GM23338 (cell line): ENCODE measurements at regions not wholly inside any gene's neighbourhood (a gene's known extent, or its start where the extent isn't known, plus 50 kb on each side); places are given as distances from the start of the nearest gene placed in this dataset.

Experiments used
- ATAC-seq: fragments of 200-7000 bp; cut with Tn5 transposase; 3 replicates; pipeline ENCODE4 v1.9.1; 2020
- DNase-seq: peaks from one replicate; pipeline ENCODE4 v3.0.0-alpha.2; 2015; ENCODE audit warnings: low spot score
- H2AFZ ChIP-seq: fragments of 200-600 bp; sonication (generic); 2 replicates; pipeline ENCODE4 v1.8.0; 2016; ENCODE audit warnings: antibody characterized with exemption, mild to moderate bottlenecking, moderate library complexity
- H3F3A ChIP-seq: fragments of 200-600 bp; sonication (generic); replicated peaks from 2 replicates; pipeline ENCODE4 v1.8.0; 2017; ENCODE audit warnings: antibody characterized with exemption, mixed run types, low read depth
- H3K27ac ChIP-seq: fragments of 200-600 bp; sonication (generic); 2 replicates; pipeline ENCODE4 v1.6.1; 2016; ENCODE audit warnings: low read depth
- H3K27me3 ChIP-seq: fragments of 200-600 bp; sonication (generic); 2 replicates; pipeline ENCODE4 v1.8.0; 2016; ENCODE audit warnings: mild to moderate bottlenecking, mixed run types, moderate library complexity; ENCODE audit not compliant: insufficient read depth
- H3K36me3 ChIP-seq: fragments of 200-600 bp; sonication (generic); 2 replicates; pipeline ENCODE4 v1.8.0; 2016; ENCODE audit warnings: mild to moderate bottlenecking; ENCODE audit not compliant: insufficient read depth
- H3K4me1 ChIP-seq: fragments of 200-600 bp; sonication (generic); 2 replicates; pipeline ENCODE4 v1.8.0; 2016; ENCODE audit warnings: mild to moderate bottlenecking, moderate library complexity; ENCODE audit not compliant: insufficient read depth
- H3K4me2 ChIP-seq: fragments of 200-600 bp; sonication (generic); 2 replicates; pipeline ENCODE4 v1.7.1; 2017; ENCODE audit warnings: mixed run types
- H3K4me3 ChIP-seq: fragments of 200-600 bp; sonication (generic); 2 replicates; pipeline ENCODE4 v1.6.1; 2016; ENCODE audit warnings: mixed run types
- H3K79me2 ChIP-seq: fragments of 200-600 bp; sonication (generic); replicated peaks from 2 replicates; pipeline ENCODE4 v1.8.0; 2017; ENCODE audit warnings: mild to moderate bottlenecking; ENCODE audit not compliant: insufficient read depth
- H3K9me2 ChIP-seq: fragments of 200-600 bp; sonication (generic); 2 replicates; pipeline ENCODE4 v1.8.0; 2017; ENCODE audit not compliant: insufficient read depth
- H4K20me1 ChIP-seq: fragments of 200-600 bp; sonication (generic); replicated peaks from 2 replicates; pipeline ENCODE4 v1.8.0; 2017; ENCODE audit warnings: mild to moderate bottlenecking; ENCODE audit not compliant: insufficient read depth
- H3K27ac Mint-ChIP-seq: 2 replicates; pipeline ENCODE4 v1.8.0; 2020; ENCODE audit warnings: inconsistent platforms, mild to moderate bottlenecking, moderate library complexity, mixed read lengths
- H3K27me3 Mint-ChIP-seq: 3 replicates; pipeline ENCODE4 v1.8.0; 2022; ENCODE audit warnings: low read depth, mild to moderate bottlenecking, moderate library complexity, mixed read lengths, inconsistent platforms; ENCODE audit not compliant: insufficient read depth, poor library complexity
- H3K36me3 Mint-ChIP-seq: 3 replicates; pipeline ENCODE4 v1.8.0; 2021; ENCODE audit warnings: low read depth, mild to moderate bottlenecking, inconsistent platforms, moderate library complexity, mixed read lengths
- H3K4me1 Mint-ChIP-seq: 3 replicates; pipeline ENCODE4 v1.8.0; 2020; ENCODE audit warnings: mild to moderate bottlenecking, inconsistent platforms, mixed read lengths
- H3K4me3 Mint-ChIP-seq: 3 replicates; pipeline ENCODE4 v1.8.0; 2021; ENCODE audit warnings: moderate library complexity, mild to moderate bottlenecking, inconsistent platforms, mixed read lengths
- H3K9me3 Mint-ChIP-seq: 3 replicates; pipeline ENCODE4 v1.8.0; 2020; ENCODE audit warnings: moderate library complexity, mild to moderate bottlenecking, inconsistent platforms, mixed read lengths
- CREB1 ChIP-seq: fragments of 250-450 bp; sonication (Bioruptor Pico); IDR thresholded peaks from 2 replicates; pipeline ENCODE4 v1.5.0; 2020; ENCODE audit warnings: low read depth, mild to moderate bottlenecking, moderate library complexity
- EZH2 ChIP-seq: fragments of 200-600 bp; sonication (generic); IDR thresholded peaks from one replicate; pipeline ENCODE4 v1.8.0; 2017; ENCODE audit warnings: antibody characterized with exemption, mild to moderate bottlenecking, low read depth; ENCODE audit not compliant: unreplicated experiment
- EZH2phosphoT487 ChIP-seq: fragments of 200-600 bp; sonication (generic); IDR thresholded peaks from one replicate; pipeline ENCODE4 v1.8.1; 2018; ENCODE audit warnings: antibody characterized with exemption; ENCODE audit not compliant: unreplicated experiment
- JUNB ChIP-seq: IDR thresholded peaks from one replicate; pipeline ENCODE4 v1.6.1; 2016; ENCODE audit warnings: antibody characterized with exemption; ENCODE audit not compliant: unreplicated experiment
- NANOG ChIP-seq: IDR thresholded peaks from 2 replicates; pipeline ENCODE4 v1.6.1; 2016; ENCODE audit warnings: antibody characterized with exemption, borderline replicate concordance
- POLR2AphosphoS5 ChIP-seq: IDR thresholded peaks from 2 replicates; pipeline ENCODE4 v1.6.1; 2016; ENCODE audit warnings: antibody characterized with exemption, low read depth
- STAT1 ChIP-seq: IDR thresholded peaks from one replicate; pipeline ENCODE4 v1.6.1; 2016; ENCODE audit warnings: antibody characterized with exemption; ENCODE audit not compliant: unreplicated experiment
- ZNF114 ChIP-seq: fragments of 250-450 bp; sonication (Bioruptor Pico); IDR thresholded peaks from 2 replicates; pipeline ENCODE4 v1.5.0; 2020; ENCODE audit warnings: mild to moderate bottlenecking, moderate library complexity
- ZNF331 ChIP-seq: fragments of 250-450 bp; sonication (Bioruptor Pico); IDR thresholded peaks from 2 replicates; pipeline ENCODE4 v1.5.0; 2020; ENCODE audit warnings: low read depth, mild to moderate bottlenecking, moderate library complexity
- TF ChIP-seq, protein P1 (sequence below): IDR thresholded peaks from 2 replicates; pipeline ENCODE4 v1.6.1; 2016; ENCODE audit warnings: antibody characterized with exemption
- TF ChIP-seq, protein P2 (sequence below), 2 experiments: fragments of 200-600 bp in 1 of 2; sonication (generic) in 1 of 2; conservative IDR thresholded peaks; 2 replicates each; pipeline versions ENCODE4 v1.5.1 to v1.6.1; 2016 to 2017; ENCODE audit warnings: antibody characterized with exemption in 2 of 2, low read depth in 2 of 2, mild to moderate bottlenecking in 2 of 2, moderate library complexity in 1 of 2
- TF ChIP-seq, protein P3 (sequence below): fragments of 250-450 bp; sonication (Bioruptor Pico); IDR thresholded peaks from 2 replicates; pipeline ENCODE4 v1.5.0; 2020; ENCODE audit warnings: mild to moderate bottlenecking, moderate library complexity
- TF ChIP-seq, protein P4 (sequence below): IDR thresholded peaks from one replicate; pipeline ENCODE4 v1.6.1; 2018; ENCODE audit warnings: antibody characterized with exemption; ENCODE audit not compliant: unreplicated experiment

DNA sequence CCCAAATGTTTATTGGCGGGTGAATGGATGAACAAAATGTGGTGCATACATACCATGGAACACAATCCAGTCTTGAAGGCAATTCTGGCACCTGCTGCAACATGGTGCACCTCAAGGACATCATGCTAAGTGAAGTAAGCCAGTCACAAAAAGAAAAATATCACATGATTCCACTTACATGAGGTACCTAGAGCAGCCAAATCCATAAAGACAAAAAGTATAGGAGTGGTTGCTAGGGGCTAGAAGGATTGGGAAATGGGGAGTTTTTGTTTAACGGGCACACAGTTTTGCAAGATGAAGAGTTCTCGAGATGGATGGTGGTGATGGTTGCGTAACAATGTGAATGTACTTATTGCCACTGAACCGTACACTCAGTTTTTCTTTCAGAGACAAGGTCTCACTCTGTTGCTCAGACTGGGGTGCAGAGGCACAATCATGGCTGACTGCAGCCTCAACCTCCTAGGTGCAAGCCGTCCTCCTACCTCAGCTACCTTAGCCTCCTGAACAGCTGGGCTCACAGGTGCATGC is 90.9 kb upstream of the CERS6 start:
- no peaks in the 10 kb centered on the region for H3F3A ChIP-seq
- no peaks in the 10 kb centered on the region for H3K79me2 ChIP-seq
- ATAC-seq (no peak), DNase-seq (no peak)
- H3K9me2 ChIP-seq, result peaks cover 4% of the 10 kb centered on the region; the same call in 1 of the 2 replicates
- TF ChIP-seq ZNF331 (CRISPR knock-in tag) (no peak), STAT1 (no peak), JUNB (no peak), POLR2AphosphoS5 (no peak), CREB1 (CRISPR knock-in tag) (no peak), ZNF114 (no peak), NANOG (no peak), EZH2 (no peak), EZH2phosphoT487 (no peak)
- TF ChIP-seq, protein P1, sequence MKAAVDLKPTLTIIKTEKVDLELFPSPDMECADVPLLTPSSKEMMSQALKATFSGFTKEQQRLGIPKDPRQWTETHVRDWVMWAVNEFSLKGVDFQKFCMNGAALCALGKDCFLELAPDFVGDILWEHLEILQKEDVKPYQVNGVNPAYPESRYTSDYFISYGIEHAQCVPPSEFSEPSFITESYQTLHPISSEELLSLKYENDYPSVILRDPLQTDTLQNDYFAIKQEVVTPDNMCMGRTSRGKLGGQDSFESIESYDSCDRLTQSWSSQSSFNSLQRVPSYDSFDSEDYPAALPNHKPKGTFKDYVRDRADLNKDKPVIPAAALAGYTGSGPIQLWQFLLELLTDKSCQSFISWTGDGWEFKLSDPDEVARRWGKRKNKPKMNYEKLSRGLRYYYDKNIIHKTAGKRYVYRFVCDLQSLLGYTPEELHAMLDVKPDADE, result no peak
- TF ChIP-seq, protein P2, sequence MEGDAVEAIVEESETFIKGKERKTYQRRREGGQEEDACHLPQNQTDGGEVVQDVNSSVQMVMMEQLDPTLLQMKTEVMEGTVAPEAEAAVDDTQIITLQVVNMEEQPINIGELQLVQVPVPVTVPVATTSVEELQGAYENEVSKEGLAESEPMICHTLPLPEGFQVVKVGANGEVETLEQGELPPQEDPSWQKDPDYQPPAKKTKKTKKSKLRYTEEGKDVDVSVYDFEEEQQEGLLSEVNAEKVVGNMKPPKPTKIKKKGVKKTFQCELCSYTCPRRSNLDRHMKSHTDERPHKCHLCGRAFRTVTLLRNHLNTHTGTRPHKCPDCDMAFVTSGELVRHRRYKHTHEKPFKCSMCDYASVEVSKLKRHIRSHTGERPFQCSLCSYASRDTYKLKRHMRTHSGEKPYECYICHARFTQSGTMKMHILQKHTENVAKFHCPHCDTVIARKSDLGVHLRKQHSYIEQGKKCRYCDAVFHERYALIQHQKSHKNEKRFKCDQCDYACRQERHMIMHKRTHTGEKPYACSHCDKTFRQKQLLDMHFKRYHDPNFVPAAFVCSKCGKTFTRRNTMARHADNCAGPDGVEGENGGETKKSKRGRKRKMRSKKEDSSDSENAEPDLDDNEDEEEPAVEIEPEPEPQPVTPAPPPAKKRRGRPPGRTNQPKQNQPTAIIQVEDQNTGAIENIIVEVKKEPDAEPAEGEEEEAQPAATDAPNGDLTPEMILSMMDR (conservative IDR thresholded peaks at IDR 0.05; ENCODE audit: low read depth in 2 of 2), result no peak
- TF ChIP-seq, protein P3, sequence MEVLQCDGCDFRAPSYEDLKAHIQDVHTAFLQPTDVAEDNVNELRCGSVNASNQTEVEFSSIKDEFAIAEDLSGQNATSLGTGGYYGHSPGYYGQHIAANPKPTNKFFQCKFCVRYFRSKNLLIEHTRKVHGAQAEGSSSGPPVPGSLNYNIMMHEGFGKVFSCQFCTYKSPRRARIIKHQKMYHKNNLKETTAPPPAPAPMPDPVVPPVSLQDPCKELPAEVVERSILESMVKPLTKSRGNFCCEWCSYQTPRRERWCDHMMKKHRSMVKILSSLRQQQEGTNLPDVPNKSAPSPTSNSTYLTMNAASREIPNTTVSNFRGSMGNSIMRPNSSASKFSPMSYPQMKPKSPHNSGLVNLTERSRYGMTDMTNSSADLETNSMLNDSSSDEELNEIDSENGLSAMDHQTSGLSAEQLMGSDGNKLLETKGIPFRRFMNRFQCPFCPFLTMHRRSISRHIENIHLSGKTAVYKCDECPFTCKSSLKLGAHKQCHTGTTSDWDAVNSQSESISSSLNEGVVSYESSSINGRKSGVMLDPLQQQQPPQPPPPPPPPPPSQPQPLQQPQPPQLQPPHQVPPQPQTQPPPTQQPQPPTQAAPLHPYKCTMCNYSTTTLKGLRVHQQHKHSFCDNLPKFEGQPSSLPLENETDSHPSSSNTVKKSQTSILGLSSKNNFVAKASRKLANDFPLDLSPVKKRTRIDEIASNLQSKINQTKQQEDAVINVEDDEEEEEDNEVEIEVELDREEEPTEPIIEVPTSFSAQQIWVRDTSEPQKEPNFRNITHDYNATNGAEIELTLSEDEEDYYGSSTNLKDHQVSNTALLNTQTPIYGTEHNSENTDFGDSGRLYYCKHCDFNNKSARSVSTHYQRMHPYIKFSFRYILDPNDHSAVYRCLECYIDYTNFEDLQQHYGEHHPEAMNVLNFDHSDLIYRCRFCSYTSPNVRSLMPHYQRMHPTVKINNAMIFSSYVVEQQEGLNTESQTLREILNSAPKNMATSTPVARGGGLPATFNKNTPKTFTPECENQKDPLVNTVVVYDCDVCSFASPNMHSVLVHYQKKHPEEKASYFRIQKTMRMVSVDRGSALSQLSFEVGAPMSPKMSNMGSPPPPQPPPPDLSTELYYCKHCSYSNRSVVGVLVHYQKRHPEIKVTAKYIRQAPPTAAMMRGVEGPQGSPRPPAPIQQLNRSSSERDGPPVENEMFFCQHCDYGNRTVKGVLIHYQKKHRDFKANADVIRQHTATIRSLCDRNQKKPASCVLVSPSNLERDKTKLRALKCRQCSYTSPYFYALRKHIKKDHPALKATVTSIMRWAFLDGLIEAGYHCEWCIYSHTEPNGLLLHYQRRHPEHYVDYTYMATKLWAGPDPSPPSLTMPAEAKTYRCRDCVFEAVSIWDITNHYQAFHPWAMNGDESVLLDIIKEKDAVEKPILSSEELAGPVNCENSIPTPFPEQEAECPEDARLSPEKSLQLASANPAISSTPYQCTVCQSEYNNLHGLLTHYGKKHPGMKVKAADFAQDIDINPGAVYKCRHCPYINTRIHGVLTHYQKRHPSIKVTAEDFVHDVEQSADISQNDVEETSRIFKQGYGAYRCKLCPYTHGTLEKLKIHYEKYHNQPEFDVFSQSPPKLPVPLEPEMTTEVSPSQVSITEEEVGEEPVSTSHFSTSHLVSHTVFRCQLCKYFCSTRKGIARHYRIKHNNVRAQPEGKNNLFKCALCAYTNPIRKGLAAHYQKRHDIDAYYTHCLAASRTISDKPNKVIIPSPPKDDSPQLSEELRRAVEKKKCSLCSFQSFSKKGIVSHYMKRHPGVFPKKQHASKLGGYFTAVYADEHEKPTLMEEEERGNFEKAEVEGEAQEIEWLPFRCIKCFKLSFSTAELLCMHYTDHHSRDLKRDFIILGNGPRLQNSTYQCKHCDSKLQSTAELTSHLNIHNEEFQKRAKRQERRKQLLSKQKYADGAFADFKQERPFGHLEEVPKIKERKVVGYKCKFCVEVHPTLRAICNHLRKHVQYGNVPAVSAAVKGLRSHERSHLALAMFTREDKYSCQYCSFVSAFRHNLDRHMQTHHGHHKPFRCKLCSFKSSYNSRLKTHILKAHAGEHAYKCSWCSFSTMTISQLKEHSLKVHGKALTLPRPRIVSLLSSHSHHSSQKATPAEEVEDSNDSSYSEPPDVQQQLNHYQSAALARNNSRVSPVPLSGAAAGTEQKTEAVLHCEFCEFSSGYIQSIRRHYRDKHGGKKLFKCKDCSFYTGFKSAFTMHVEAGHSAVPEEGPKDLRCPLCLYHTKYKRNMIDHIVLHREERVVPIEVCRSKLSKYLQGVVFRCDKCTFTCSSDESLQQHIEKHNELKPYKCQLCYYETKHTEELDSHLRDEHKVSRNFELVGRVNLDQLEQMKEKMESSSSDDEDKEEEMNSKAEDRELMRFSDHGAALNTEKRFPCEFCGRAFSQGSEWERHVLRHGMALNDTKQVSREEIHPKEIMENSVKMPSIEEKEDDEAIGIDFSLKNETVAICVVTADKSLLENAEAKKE (CRISPR knock-in tag), result no peak
- TF ChIP-seq, protein P4, sequence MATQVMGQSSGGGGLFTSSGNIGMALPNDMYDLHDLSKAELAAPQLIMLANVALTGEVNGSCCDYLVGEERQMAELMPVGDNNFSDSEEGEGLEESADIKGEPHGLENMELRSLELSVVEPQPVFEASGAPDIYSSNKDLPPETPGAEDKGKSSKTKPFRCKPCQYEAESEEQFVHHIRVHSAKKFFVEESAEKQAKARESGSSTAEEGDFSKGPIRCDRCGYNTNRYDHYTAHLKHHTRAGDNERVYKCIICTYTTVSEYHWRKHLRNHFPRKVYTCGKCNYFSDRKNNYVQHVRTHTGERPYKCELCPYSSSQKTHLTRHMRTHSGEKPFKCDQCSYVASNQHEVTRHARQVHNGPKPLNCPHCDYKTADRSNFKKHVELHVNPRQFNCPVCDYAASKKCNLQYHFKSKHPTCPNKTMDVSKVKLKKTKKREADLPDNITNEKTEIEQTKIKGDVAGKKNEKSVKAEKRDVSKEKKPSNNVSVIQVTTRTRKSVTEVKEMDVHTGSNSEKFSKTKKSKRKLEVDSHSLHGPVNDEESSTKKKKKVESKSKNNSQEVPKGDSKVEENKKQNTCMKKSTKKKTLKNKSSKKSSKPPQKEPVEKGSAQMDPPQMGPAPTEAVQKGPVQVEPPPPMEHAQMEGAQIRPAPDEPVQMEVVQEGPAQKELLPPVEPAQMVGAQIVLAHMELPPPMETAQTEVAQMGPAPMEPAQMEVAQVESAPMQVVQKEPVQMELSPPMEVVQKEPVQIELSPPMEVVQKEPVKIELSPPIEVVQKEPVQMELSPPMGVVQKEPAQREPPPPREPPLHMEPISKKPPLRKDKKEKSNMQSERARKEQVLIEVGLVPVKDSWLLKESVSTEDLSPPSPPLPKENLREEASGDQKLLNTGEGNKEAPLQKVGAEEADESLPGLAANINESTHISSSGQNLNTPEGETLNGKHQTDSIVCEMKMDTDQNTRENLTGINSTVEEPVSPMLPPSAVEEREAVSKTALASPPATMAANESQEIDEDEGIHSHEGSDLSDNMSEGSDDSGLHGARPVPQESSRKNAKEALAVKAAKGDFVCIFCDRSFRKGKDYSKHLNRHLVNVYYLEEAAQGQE, result no peak
- no peaks in the 10 kb centered on the region for H4K20me1 ChIP-seq
- no peak overlapping the region for H3K27ac Mint-ChIP-seq
- no peak overlapping the region for H3K4me3 Mint-ChIP-seq
- H3K36me3 ChIP-seq, result no peaks in the 10 kb centered on the region
- H3K4me3 ChIP-seq, result no peak overlapping the region
- no peak overlapping the region for H2AFZ ChIP-seq
- H3K27ac ChIP-seq, result no peak overlapping the region
- H3K4me2 ChIP-seq, result no peak overlapping the region
- H3K4me1 ChIP-seq, result no peaks in the 10 kb centered on the region
- H3K9me3 Mint-ChIP-seq, result no peaks in the 10 kb centered on the region
- H3K27me3 ChIP-seq, result no peaks in the 10 kb centered on the region
- H3K36me3 Mint-ChIP-seq, result no peaks in the 10 kb centered on the region
- no peaks in the 10 kb centered on the region for H3K4me1 Mint-ChIP-seq
- peaks cover 2% of the 10 kb centered on the region for H3K27me3 Mint-ChIP-seq
